HEK293 (cell line): ENCODE measurements at regions not wholly inside any gene's neighbourhood (a gene's known extent, or its start where the extent isn't known, plus 50 kb on each side); places are given as distances from the start of the nearest gene placed in this dataset.

ENCODE experiments used
- CTCF ChIA-PET: fragments of 350-600 bp; formaldehyde crosslinking; extraction: SDS; loops from one replicate; lab custom pipeline; 2021; ENCODE audit warnings: antibody characterized with exemption; lab: Yijun Ruan, JAX
- POLR2A ChIA-PET: fragments of 300-600 bp; formaldehyde crosslinking; extraction: SDS; loops from one replicate; lab custom pipeline; 2020; ENCODE audit warnings: antibody characterized with exemption, inconsistent platforms; lab: Yijun Ruan, JAX
- H3K27ac ChIP-seq: fragments of 200-500 bp; sonication (Bioruptor generic); 2 replicates; pipeline ENCODE4 v1.5.1; 2014; ENCODE audit warnings: low read depth, low read length, control low read depth, inconsistent platforms; ENCODE audit errors: extremely low read depth
- H3K36me3 ChIP-seq, 2 experiments: fragments of 200-500 bp in 1 of 2; sonication (Bioruptor generic) in 1 of 2; 1 replicate in 1 of 2; 2 replicates in 1 of 2; pipeline ENCODE4 v1.5.1; 2014 to 2017; ENCODE audit warnings: inconsistent platforms in 2 of 2, low read length in 2 of 2; ENCODE audit not compliant: control insufficient read depth in 2 of 2, insufficient read depth in 1 of 2
- H3K4me1 ChIP-seq: fragments of 200-500 bp; sonication (Bioruptor generic); 2 replicates; pipeline ENCODE4 v1.5.1; 2014; ENCODE audit warnings: mild to moderate bottlenecking, low read length, inconsistent platforms; ENCODE audit not compliant: control insufficient read depth, insufficient read depth
- H3K4me3 ChIP-seq: 2 replicates; pipeline ENCODE4 v1.5.1; 2011; ENCODE audit warnings: low read depth, mild to moderate bottlenecking, control low read depth, low read length, moderate library complexity
- H3K9me3 ChIP-seq: fragments of 200-500 bp; sonication (Bioruptor generic); 2 replicates; pipeline ENCODE4 v1.5.1; 2014; ENCODE audit warnings: low read depth, low read length, inconsistent platforms; ENCODE audit not compliant: control insufficient read depth, insufficient read depth
- HOXD13 ChIP-seq: sonication (generic); formaldehyde crosslinking; IDR thresholded peaks from 2 replicates; pipeline ENCODE4 v1.8.0; 2022; ENCODE audit warnings: missing genetic modification reagents, borderline replicate concordance
- SP2 ChIP-seq: fragments of 450-650 bp; formaldehyde crosslinking; IDR thresholded peaks from 2 replicates; pipeline ENCODE4 v1.5.1; 2016; ENCODE audit warnings: missing biosample characterization, missing genetic modification characterization
- TCF7L2 ChIP-seq: IDR thresholded peaks from 2 replicates; pipeline ENCODE4 v1.6.1; 2011; ENCODE audit warnings: low read depth, mild to moderate bottlenecking, inconsistent platforms, low read length, moderate library complexity, borderline replicate concordance
- TRIM28 ChIP-seq: IDR thresholded peaks from 2 replicates; pipeline ENCODE4 v1.6.1; 2011; ENCODE audit warnings: low read length, control low read depth, borderline replicate concordance
- ZBTB17 ChIP-seq: fragments of 450-650 bp; formaldehyde crosslinking; IDR thresholded peaks from 2 replicates; pipeline ENCODE4 v1.5.1; 2016; ENCODE audit warnings: missing biosample characterization, missing genetic modification characterization
- ZBTB20 ChIP-seq: fragments of 450-650 bp; formaldehyde crosslinking; IDR thresholded peaks from 2 replicates; pipeline ENCODE4 v1.5.1; 2016; ENCODE audit warnings: missing biosample characterization, missing genetic modification characterization
- ZNF114 ChIP-seq: fragments of 450-650 bp; formaldehyde crosslinking; IDR thresholded peaks from 2 replicates; pipeline ENCODE4 v1.5.0; 2017; ENCODE audit warnings: missing biosample characterization, missing genetic modification characterization
- ZNF121 ChIP-seq: fragments of 450-650 bp; formaldehyde crosslinking; IDR thresholded peaks from 2 replicates; pipeline ENCODE4 v1.5.1; 2016; ENCODE audit warnings: missing biosample characterization, missing genetic modification characterization
- ZNF175 ChIP-seq: fragments of 450-650 bp; formaldehyde crosslinking; IDR thresholded peaks from 2 replicates; pipeline ENCODE4 v1.5.1; 2016; ENCODE audit warnings: missing biosample characterization, missing genetic modification characterization
- ZNF23 ChIP-seq: fragments of 450-650 bp; formaldehyde crosslinking; IDR thresholded peaks from 2 replicates; pipeline ENCODE4 v1.5.1; 2016; ENCODE audit warnings: missing biosample characterization, missing genetic modification characterization, borderline replicate concordance
- ZNF266 ChIP-seq: fragments of 450-650 bp; formaldehyde crosslinking; IDR thresholded peaks from 2 replicates; pipeline ENCODE4 v1.5.1; 2016; ENCODE audit warnings: missing biosample characterization, missing genetic modification characterization, low read depth
- ZNF324 ChIP-seq: fragments of 450-650 bp; formaldehyde crosslinking; IDR thresholded peaks from 2 replicates; pipeline ENCODE4 v1.5.1; 2016; ENCODE audit warnings: missing biosample characterization, missing genetic modification characterization
- ZSCAN16 ChIP-seq: fragments of 450-650 bp; formaldehyde crosslinking; IDR thresholded peaks from 2 replicates; pipeline ENCODE4 v1.5.1; 2016; ENCODE audit warnings: missing biosample characterization, missing genetic modification characterization
- TF ChIP-seq, protein P1 (sequence below): fragments of 450-650 bp; formaldehyde crosslinking; IDR thresholded peaks from 2 replicates; pipeline ENCODE4 v1.5.1; 2017; ENCODE audit warnings: missing biosample characterization, missing genetic modification characterization
- TF ChIP-seq, protein P2 (sequence below): fragments of 450-650 bp; formaldehyde crosslinking; IDR thresholded peaks from 2 replicates; pipeline ENCODE4 v1.5.1; 2016; ENCODE audit warnings: missing biosample characterization, missing genetic modification characterization
- TF ChIP-seq, protein P3 (sequence below): fragments of 450-650 bp; formaldehyde crosslinking; IDR thresholded peaks from 2 replicates; pipeline ENCODE4 v1.5.1; 2016; ENCODE audit warnings: missing biosample characterization, missing genetic modification characterization
- TF ChIP-seq, protein P4 (sequence below): fragments of 450-650 bp; formaldehyde crosslinking; IDR thresholded peaks from 2 replicates; pipeline ENCODE4 v1.5.1; 2017; ENCODE audit warnings: missing biosample characterization, missing genetic modification characterization

DNA sequence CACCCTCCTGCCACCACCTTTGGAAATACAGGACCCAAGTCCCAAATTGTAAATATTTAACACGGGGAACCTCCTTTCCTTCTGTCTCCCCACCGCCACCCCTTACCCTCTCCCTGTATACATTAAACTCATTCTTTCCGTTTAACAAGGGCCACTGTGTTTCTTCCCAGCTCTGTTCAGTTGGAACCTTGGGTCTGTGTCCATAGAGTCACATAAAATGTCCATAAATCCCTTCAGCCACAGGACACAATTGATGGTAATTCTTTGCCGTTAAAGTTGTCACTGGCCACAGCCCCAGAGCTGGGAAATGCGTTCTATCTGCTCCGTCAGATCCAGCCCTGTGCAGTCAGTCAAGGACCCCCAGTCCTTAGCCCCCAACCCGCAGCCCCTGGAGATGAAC is 49.9 kb upstream of the FZD7 start:
- ChIA-PET POLR2A (no interaction called here), CTCF (interaction anchor here (0.6 kb wide), 1 partner anchor 47 kb away, joined by 5 read pairs; no protein-coding TSS in a partner anchor)
- Histone ChIP-seq H3K27ac (no peak overlapping the region), H3K9me3 (no peaks in the 10 kb centered on the region), H3K4me3 (no peak overlapping the region), H3K36me3 (no peaks in the 10 kb centered on the region), H3K4me1 (no peaks in the 10 kb centered on the region)
- TF ChIP-seq TCF7L2 = no peak
- TF ChIP-seq, protein P1, sequence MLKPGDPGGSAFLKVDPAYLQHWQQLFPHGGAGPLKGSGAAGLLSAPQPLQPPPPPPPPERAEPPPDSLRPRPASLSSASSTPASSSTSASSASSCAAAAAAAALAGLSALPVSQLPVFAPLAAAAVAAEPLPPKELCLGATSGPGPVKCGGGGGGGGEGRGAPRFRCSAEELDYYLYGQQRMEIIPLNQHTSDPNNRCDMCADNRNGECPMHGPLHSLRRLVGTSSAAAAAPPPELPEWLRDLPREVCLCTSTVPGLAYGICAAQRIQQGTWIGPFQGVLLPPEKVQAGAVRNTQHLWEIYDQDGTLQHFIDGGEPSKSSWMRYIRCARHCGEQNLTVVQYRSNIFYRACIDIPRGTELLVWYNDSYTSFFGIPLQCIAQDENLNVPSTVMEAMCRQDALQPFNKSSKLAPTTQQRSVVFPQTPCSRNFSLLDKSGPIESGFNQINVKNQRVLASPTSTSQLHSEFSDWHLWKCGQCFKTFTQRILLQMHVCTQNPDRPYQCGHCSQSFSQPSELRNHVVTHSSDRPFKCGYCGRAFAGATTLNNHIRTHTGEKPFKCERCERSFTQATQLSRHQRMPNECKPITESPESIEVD (tag by site-specific recombination) = no peak
- no peak for TF ChIP-seq ZNF324 (tag by site-specific recombination)
- no peak for TF ChIP-seq ZNF175 (tag by site-specific recombination)
- no peak for TF ChIP-seq ZBTB17 (tag by site-specific recombination)
- no peak for TF ChIP-seq ZNF114 (tag by site-specific recombination)
- no peak for TF ChIP-seq ZNF266 (tag by site-specific recombination)
- no peak for TF ChIP-seq TRIM28
- no peak for TF ChIP-seq ZNF23
- TF ChIP-seq, protein P2, sequence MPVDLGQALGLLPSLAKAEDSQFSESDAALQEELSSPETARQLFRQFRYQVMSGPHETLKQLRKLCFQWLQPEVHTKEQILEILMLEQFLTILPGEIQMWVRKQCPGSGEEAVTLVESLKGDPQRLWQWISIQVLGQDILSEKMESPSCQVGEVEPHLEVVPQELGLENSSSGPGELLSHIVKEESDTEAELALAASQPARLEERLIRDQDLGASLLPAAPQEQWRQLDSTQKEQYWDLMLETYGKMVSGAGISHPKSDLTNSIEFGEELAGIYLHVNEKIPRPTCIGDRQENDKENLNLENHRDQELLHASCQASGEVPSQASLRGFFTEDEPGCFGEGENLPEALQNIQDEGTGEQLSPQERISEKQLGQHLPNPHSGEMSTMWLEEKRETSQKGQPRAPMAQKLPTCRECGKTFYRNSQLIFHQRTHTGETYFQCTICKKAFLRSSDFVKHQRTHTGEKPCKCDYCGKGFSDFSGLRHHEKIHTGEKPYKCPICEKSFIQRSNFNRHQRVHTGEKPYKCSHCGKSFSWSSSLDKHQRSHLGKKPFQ (tag by site-specific recombination) = no peak
- TF ChIP-seq, protein P3, sequence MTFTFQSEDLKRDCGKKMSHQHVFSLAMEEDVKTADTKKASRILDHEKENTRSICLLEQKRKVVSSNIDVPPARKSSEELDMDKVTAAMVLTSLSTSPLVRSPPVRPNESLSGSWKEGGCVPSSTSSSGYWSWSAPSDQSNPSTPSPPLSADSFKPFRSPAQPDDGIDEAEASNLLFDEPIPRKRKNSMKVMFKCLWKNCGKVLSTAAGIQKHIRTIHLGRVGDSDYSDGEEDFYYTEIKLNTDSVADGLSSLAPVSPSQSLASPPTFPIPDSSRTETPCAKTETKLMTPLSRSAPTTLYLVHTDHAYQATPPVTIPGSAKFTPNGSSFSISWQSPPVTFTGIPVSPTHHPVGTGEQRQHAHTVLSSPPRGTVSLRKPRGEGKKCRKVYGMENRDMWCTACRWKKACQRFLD (tag by site-specific recombination) = no peak
- no peak for TF ChIP-seq ZSCAN16
- TF ChIP-seq ZNF121 (tag by site-specific recombination) = no peak
- TF ChIP-seq, protein P4, sequence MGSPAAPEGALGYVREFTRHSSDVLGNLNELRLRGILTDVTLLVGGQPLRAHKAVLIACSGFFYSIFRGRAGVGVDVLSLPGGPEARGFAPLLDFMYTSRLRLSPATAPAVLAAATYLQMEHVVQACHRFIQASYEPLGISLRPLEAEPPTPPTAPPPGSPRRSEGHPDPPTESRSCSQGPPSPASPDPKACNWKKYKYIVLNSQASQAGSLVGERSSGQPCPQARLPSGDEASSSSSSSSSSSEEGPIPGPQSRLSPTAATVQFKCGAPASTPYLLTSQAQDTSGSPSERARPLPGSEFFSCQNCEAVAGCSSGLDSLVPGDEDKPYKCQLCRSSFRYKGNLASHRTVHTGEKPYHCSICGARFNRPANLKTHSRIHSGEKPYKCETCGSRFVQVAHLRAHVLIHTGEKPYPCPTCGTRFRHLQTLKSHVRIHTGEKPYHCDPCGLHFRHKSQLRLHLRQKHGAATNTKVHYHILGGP (tag by site-specific recombination) = no peak
- TF ChIP-seq SP2 (tag by site-specific recombination) = no peak
- no peak for TF ChIP-seq HOXD13 (CRISPR knock-in tag)
- no peak for TF ChIP-seq ZBTB20 (tag by site-specific recombination)
